Tibial artery (tissue), 4 donors: ENCODE measurements at regions not wholly inside any gene's neighbourhood (a gene's known extent, or its start where the extent isn't known, plus 50 kb on each side); places are given as distances from the start of the nearest gene placed in this dataset.
A peak's percentile ranks its signal among the peaks of the same experiment; 100 is the strongest.

Experiments
- DNase-seq, 2 donors: peaks; one replicate each; pipeline ENCODE4 v3.0.0-alpha.2; 2019
- H3K27ac ChIP-seq, 2 donors: fragments of 200-600 bp; sonication (generic) in 1 of 2; 1 replicate in 1 of 2; 2 replicates in 1 of 2; pipeline ENCODE4 v1.5.1; 2018 to 2019; ENCODE audit warnings: mild to moderate bottlenecking in 1 of 2
- H3K27me3 ChIP-seq, 2 donors: fragments of 200-600 bp; sonication (generic) in 1 of 2; one replicate each; pipeline versions ENCODE4 v1.5.1 to v1.6.0; 2016 to 2019
- H3K36me3 ChIP-seq, 3 donors: fragments of 200-600 bp; sonication (generic) in 2 of 3; one replicate each; pipeline ENCODE4 v1.5.1; 2016 to 2019; ENCODE audit warnings: mild to moderate bottlenecking in 2 of 3
- H3K4me1 ChIP-seq, 4 donors: fragments of 200-600 bp; sonication (generic) in 2 of 4; 1 replicate in 3 of 4; 2 replicates in 1 of 4; pipeline ENCODE4 v1.5.1; 2016 to 2019
- H3K4me3 ChIP-seq, 2 donors: fragments of 200-600 bp; sonication (generic) in 1 of 2; 1 replicate in 1 of 2; 2 replicates in 1 of 2; pipeline ENCODE4 v1.5.1; 2018 to 2019; ENCODE audit warnings: mild to moderate bottlenecking in 2 of 2
- H3K9me3 ChIP-seq, 3 donors: fragments of 200-600 bp; sonication (generic) in 1 of 3; one replicate each; pipeline ENCODE4 v1.5.1; 2016 to 2019
- intact Hi-C: fragments of 100-400 bp; cut with DNase I; formaldehyde crosslinking; loops from one replicate; pipeline ENCODE4 v1.15.0; 2023; ENCODE audit warnings: low total_unique reads
- TF ChIP-seq, protein P1 (sequence below), 2 experiments: fragments of 200-600 bp in 1 of 2; fragments of 450-650 bp in 1 of 2; IDR thresholded peaks; one replicate each; pipeline ENCODE4 v1.5.1; 2017 to 2019; ENCODE audit warnings: antibody characterized with exemption in 2 of 2, mild to moderate bottlenecking in 1 of 2, moderate library complexity in 1 of 2

- no peak for DNase-seq
- Histone ChIP-seq H3K4me3 (peak overlapping the region; percentile 36 to 52), H3K27ac (no peak overlapping the region), H3K4me1 (peaks cover 0 to 32% (median 27%) of the 10 kb centered on the region in 4 donors), H3K27me3 (peaks cover 0 to 47% of the 10 kb centered on the region in 2 donors), H3K9me3 (no peaks in the 10 kb centered on the region), H3K36me3 (no peaks in the 10 kb centered on the region)
- TF ChIP-seq, protein P1, sequence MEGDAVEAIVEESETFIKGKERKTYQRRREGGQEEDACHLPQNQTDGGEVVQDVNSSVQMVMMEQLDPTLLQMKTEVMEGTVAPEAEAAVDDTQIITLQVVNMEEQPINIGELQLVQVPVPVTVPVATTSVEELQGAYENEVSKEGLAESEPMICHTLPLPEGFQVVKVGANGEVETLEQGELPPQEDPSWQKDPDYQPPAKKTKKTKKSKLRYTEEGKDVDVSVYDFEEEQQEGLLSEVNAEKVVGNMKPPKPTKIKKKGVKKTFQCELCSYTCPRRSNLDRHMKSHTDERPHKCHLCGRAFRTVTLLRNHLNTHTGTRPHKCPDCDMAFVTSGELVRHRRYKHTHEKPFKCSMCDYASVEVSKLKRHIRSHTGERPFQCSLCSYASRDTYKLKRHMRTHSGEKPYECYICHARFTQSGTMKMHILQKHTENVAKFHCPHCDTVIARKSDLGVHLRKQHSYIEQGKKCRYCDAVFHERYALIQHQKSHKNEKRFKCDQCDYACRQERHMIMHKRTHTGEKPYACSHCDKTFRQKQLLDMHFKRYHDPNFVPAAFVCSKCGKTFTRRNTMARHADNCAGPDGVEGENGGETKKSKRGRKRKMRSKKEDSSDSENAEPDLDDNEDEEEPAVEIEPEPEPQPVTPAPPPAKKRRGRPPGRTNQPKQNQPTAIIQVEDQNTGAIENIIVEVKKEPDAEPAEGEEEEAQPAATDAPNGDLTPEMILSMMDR (IDR thresholded peaks at IDR 0.05), result no peak
- intact Hi-C loops, result loop anchor here (5.0 kb wide), 1 partner anchor 102 kb away; no protein-coding TSS in a partner anchor
These were observed 178.7 kb downstream of the TBXT start for GRCh38 chr6:165988757-165989456.

DNA sequence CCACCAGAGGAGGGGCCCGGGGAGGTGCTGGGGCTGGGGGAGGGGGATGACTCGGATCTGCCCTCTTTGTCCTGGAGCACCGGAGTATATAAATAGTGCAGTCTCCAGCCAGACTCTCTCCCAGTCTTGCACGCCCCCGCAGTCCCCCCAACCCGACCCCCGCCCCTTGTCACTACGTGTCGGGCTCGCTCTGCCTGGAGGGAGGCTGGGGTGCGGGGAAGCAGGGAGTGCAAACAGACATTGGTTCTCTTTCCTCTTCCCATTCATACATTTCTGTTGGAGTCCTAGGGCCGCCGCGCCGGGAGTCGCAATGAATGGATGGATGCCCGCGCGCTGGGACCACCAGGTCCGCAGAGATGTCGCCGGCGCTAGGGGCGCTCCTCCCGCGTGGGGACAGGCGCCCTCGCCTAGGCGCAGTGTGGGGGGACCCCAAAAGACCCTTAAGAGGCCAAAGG, 179.3 kb downstream of the TBXT start:
- intact Hi-C loops, result loop anchor here (5.0 kb wide), 1 partner anchor 101 kb away; no protein-coding TSS in a partner anchor
- peaks cover 0 to 32% (median 27%) of the 10 kb centered on the region in 4 donors for H3K4me1 ChIP-seq
- no peak for DNase-seq
- TF ChIP-seq, protein P1 (IDR thresholded peaks at IDR 0.05), result no peak
- H3K27ac ChIP-seq, result no peak overlapping the region
- H3K9me3 ChIP-seq, result no peaks in the 10 kb centered on the region
- peak overlapping the region; percentile 36 to 52 for H3K4me3 ChIP-seq
- no peaks in the 10 kb centered on the region for H3K36me3 ChIP-seq
- peaks cover 0 to 47% of the 10 kb centered on the region in 2 donors for H3K27me3 ChIP-seq

- Histone ChIP-seq H3K4me1 (peaks cover 0 to 32% (median 27%) of the 10 kb centered on the region in 4 donors), H3K27ac (no peak overlapping the region), H3K36me3 (no peaks in the 10 kb centered on the region), H3K9me3 (no peaks in the 10 kb centered on the region), H3K4me3 (peak overlapping the region; percentile 36 to 52), H3K27me3 (peaks cover 0 to 47% of the 10 kb centered on the region in 2 donors)
- TF ChIP-seq, protein P1 (IDR thresholded peaks at IDR 0.05), result no peak
- peak; percentile 51 to 88 for DNase-seq
- intact Hi-C loops, result loop anchor here (5.0 kb wide), 1 partner anchor 100 kb away; no protein-coding TSS in a partner anchor
These were observed 180.0 kb downstream of the TBXT start for GRCh38 chr6:165987483-165988301.

DNA sequence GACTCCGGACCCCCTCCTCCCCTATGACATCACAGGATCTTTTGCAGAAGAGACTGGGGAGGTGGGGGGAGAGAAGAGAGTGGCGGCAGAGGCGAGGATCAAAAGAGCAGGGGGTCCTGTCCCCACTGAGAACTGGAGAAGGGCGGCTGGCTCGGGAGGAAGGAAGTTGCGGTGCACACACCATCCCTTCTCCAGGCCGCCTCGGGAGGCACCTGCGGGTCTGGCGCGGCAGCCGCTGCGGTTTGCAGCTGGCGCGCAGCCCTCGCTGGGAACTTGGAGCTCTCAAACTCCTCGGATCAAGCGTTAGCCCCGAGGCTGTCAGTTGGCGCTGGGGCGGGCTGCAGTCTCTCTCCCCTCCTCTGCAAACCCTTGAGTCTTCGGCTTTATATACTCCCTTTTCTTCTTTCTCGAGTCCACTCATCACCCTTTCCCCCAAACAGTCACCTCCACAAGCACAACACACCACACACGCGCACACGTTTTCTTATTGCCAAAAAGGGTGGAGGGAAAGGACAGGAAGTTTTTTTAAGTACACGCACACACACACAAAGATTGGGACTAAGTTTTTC, 180.7 kb downstream of the TBXT start:
- Histone ChIP-seq H3K27me3 (peaks cover 0 to 47% of the 10 kb centered on the region in 2 donors), H3K9me3 (no peaks in the 10 kb centered on the region), H3K4me3 (peak overlapping the region; percentile 36 to 52), H3K27ac (no peak overlapping the region), H3K4me1 (peaks cover 0 to 32% (median 27%) of the 10 kb centered on the region in 4 donors), H3K36me3 (no peaks in the 10 kb centered on the region)
- no peak for DNase-seq
- intact Hi-C loops, result loop anchor here (5.0 kb wide), 1 partner anchor 100 kb away; no protein-coding TSS in a partner anchor
- TF ChIP-seq, protein P1 (IDR thresholded peaks at IDR 0.05), result no peak

DNA sequence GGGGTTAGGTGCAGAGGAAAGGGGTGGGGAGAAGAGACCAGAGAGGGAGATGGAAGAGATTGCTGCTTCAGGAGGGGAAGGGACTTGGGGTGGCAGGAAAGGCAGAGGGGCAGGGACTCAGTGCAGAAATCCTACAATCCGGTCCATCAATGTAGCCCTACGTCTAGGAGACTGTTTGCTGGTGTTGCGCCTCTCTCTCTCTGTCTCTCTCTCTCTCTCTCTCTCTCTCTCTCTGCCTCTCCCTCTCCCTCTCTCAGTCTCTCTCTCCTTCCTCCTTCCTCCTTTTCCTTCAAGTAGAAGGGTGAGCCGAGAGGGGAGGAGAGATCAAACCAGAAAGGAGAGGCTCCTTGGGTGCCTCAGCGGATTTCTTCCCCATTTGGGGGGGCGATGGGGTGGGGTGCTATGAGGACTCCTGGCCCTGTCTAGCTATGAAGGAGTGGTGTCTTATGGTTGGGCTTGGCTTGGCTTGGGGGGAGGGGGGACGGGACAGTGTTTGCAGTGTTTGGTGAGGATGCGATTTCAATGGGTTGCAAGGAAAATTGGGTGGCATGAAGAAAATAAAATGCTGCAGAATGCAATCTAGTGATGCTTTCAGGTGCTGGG, 181.2 kb downstream of the TBXT start:
- no peak overlapping the region for H3K27ac ChIP-seq
- no peak for DNase-seq
- H3K4me3 ChIP-seq, result peak overlapping the region; percentile 36 to 52
- H3K27me3 ChIP-seq, result peaks cover 0 to 47% of the 10 kb centered on the region in 2 donors
- TF ChIP-seq, protein P1 (IDR thresholded peaks at IDR 0.05), result no peak
- H3K4me1 ChIP-seq, result peaks cover 0 to 32% (median 27%) of the 10 kb centered on the region in 4 donors
- H3K9me3 ChIP-seq, result no peaks in the 10 kb centered on the region
- H3K36me3 ChIP-seq, result no peaks in the 10 kb centered on the region
- intact Hi-C loops, result loop anchor here (5.0 kb wide), 1 partner anchor 99 kb away; no protein-coding TSS in a partner anchor
